ENCODE measurements at regions not wholly inside any gene's neighbourhood (a gene's known extent, or its start where the extent isn't known, plus 50 kb on each side); places are given as distances from the start of the nearest gene placed in this dataset.
"Not testable (repeated sequence)": the region's sequence is repeated elsewhere in the genome, so short reads cannot be mapped to it uniquely, and the experiment has no call there.

DNA sequence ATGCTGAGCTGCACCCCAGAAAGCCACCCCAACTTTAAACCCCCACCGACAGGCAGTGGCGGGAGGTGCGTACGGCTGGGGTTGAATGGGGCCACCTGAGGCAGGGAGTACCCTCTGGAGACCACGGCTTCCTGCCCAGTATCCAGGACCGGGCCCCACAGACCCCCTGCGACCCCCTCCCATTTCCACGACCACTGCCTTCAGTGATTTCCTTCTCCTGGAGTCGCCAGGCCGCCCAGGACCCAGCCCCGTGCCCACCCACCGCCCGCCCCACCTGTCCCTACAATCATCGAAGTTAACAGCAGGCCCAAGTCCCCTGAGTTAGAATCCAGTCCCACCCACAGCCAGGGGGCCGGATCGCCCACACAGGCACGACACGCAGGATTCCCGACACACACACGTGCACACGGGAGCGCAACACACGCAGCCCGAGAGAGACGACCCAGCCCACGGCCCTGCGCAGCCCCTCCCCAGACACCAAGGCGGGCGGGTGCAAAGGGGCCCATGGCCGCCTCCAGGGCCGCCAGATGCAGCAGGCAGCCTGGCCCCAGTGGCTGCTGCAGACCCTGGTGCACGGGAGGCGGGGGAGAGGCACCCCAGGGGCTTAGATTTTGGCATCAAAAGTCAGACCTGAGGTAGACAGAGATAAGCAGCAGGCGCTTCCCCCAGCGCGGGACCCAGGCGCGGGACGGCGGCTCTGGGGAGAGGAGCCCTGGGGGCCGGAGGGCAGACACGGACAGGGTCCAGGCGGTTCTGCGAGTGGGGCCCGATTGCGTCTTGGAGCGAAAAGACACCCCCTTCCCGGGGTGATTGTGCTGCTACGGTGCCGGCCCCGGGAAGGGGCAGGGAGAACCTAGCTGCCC, 104.8 kb downstream of the SPATA31A6 start:
- H3K36me3 ChIP-seq; DNase-seq (ENCODE audit: low spot score); H3K27me3 ChIP-seq (replicated peaks; ENCODE audit: insufficient read depth); H3K4me3 ChIP-seq; H3K27ac ChIP-seq; ATAC-seq (ENCODE audit: insufficient number of reproducible peaks, low FRiP score, low read depth); H3K4me1 ChIP-seq (ENCODE audit: control insufficient read depth in 1 of 2, low read depth in 2 of 2); H3K9me3 ChIP-seq: not testable (repeated sequence)

DNA sequence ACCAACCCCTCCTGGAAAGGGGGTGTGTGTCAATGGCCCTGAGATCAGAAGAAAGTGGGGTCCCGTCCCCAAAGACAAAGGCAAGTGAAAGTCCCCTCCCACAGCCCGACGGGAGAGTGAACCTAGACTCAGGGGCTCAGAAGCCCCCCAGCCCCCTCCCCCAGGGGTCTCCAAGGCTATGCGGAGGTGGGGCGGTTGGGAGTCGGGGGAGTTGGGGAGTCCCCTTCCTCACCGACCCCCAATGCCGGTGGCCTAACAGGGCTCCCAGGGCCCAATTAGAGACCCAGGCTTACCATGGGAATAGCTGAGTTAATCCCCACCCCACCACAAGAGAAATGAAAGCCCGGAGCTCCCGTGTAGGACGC, 105.4 kb downstream of the SPATA31A6 start:
- H3K9me3 ChIP-seq; H3K4me1 ChIP-seq (ENCODE audit: control insufficient read depth in 1 of 2, low read depth in 2 of 2); ATAC-seq (ENCODE audit: insufficient number of reproducible peaks, low FRiP score, low read depth); H3K27me3 ChIP-seq (replicated peaks; ENCODE audit: insufficient read depth); H3K27ac ChIP-seq; DNase-seq (ENCODE audit: low spot score); H3K4me3 ChIP-seq; H3K36me3 ChIP-seq: not testable (repeated sequence)

DNA sequence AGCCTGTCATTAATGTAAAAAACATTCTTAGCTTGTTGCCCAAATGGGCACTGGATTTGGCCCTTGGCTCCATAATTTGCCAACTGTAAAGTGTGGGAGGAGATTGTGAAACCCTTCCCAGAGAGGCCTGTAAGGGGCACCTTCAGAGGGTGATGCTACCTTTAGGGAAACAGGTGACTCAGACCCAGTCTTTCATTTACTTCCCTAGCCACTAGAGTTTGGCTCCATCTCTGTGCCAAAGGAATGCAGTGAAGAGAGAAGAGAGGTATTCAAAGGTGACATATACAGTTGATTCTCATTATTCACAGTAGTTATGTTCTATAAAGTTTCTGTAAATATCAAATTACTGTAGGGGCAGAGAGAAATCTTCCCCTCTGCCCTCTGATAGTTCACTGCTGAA, 116.7 kb downstream of the SPATA31A6 start:
- not testable (repeated sequence) for H3K27ac ChIP-seq; H3K9me3 ChIP-seq; DNase-seq (ENCODE audit: low spot score); ATAC-seq (ENCODE audit: insufficient number of reproducible peaks, low FRiP score, low read depth); H3K27me3 ChIP-seq (replicated peaks; ENCODE audit: insufficient read depth); H3K4me1 ChIP-seq (ENCODE audit: control insufficient read depth in 1 of 2, low read depth in 2 of 2); H3K36me3 ChIP-seq; H3K4me3 ChIP-seq

DNA sequence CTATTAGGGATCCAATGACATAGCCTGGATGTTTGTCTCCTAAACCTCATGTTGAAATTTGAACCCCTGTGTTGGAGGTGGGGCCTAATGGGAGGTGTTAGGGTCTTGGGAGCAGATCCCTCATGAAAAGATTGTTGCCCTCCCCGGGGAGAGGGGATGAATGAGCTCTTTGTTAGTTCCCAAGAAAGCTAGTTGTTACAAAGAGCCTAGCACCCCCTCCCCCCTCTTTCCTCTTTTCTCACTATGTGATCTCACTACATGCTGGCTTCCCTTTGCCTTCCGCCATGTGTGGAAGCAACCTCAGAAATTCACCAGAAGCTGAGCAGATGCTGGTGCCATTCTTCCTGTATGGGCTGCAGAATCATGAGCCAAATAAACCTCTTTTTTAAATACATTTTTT, 123.2 kb downstream of the SPATA31A6 start:
- H3K27ac ChIP-seq; H3K4me3 ChIP-seq; ATAC-seq (ENCODE audit: insufficient number of reproducible peaks, low FRiP score, low read depth); H3K36me3 ChIP-seq; H3K9me3 ChIP-seq; H3K27me3 ChIP-seq (replicated peaks; ENCODE audit: insufficient read depth); DNase-seq (ENCODE audit: low spot score); H3K4me1 ChIP-seq (ENCODE audit: control insufficient read depth in 1 of 2, low read depth in 2 of 2): not testable (repeated sequence)

DNA sequence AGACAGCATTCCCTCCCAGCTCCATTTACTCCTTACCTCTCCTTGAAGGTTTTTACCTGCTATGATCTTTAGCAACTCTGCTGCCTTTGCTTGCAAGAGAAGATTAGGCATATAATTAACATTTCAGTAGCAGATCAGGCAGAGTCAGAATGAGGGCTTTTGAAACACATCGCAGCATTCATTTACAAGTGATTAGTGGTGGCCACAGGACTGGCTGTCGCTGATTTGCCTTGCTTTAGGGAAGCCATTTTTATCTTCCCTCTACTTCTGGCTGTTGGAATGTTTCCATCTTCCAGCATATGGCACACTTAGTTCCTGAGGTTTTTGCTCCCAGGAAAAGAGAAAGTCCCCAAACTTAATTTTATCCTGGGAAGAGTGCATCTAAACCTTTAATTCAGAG, 124.0 kb downstream of the SPATA31A6 start:
- H3K27ac ChIP-seq; DNase-seq (ENCODE audit: low spot score); H3K27me3 ChIP-seq (replicated peaks; ENCODE audit: insufficient read depth); H3K4me1 ChIP-seq (ENCODE audit: control insufficient read depth in 1 of 2, low read depth in 2 of 2); H3K9me3 ChIP-seq; ATAC-seq (ENCODE audit: insufficient number of reproducible peaks, low FRiP score, low read depth); H3K36me3 ChIP-seq; H3K4me3 ChIP-seq: not testable (repeated sequence)

DNA sequence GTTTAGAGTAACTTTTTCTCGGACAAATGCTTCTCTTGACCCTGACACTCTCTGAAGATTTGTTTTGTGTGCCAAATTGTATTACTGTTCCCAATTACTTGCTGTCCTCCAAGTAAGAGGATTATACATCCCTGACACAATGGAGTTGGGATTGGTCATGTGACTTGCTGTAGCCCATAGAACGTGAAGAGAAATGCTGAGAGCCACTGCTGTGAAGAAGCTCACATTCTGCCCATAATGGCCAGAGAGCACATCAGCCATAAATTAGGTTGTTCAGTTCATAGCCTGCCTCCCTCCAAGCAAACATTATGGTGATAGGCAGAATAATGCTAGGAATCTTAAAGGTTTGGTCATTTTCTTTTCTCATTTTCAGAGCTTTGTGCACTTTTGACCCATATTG, 127.5 kb downstream of the SPATA31A6 start:
- not testable (repeated sequence) for H3K9me3 ChIP-seq; H3K4me3 ChIP-seq; H3K36me3 ChIP-seq; DNase-seq (ENCODE audit: low spot score); H3K27ac ChIP-seq; H3K4me1 ChIP-seq (ENCODE audit: control insufficient read depth in 1 of 2, low read depth in 2 of 2); H3K27me3 ChIP-seq (replicated peaks; ENCODE audit: insufficient read depth); ATAC-seq (ENCODE audit: insufficient number of reproducible peaks, low FRiP score, low read depth)

DNA sequence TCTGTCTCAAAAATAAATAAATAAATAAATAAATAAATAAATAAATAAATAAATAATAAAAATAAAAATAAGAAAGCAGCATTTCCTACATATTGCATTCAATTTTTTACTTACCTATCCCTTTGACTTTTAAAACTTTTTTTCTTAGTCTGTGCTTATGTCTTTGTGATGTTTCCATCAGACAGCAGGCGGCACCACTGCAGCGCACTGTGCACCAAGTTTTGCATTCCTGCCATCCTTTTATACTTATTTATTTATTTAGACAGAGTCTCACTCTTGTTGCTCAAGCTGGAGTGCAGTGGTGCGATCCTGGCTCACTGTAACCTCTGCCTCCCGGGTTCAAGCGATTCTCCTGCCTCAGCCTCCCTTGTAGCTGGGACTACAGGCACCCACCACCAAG, 132.6 kb downstream of the SPATA31A6 start:
- ATAC-seq (ENCODE audit: insufficient number of reproducible peaks, low FRiP score, low read depth); H3K27me3 ChIP-seq (replicated peaks; ENCODE audit: insufficient read depth); DNase-seq (ENCODE audit: low spot score); H3K4me1 ChIP-seq (ENCODE audit: control insufficient read depth in 1 of 2, low read depth in 2 of 2); H3K36me3 ChIP-seq; H3K4me3 ChIP-seq; H3K9me3 ChIP-seq; H3K27ac ChIP-seq: not testable (repeated sequence)

DNA sequence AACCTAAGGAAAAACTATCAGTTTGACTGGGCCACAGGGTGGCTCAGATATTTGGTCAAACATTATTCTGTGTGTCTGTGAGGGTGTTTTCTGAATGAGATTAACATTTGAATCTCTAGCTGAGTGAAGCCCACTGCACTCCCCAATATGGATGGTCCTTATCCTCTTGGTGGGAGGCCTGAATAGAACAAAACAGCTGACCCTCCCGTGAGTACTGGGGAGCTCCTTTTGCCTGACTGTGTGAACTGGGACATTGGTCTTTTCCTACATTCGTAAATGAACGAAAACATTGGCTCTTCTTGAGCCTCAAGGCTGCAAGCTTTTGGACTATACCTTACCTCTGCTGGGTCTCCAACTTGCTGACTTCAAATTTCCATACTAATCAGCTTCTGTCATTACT, 134.2 kb downstream of the SPATA31A6 start:
- H3K4me3 ChIP-seq; H3K27me3 ChIP-seq (replicated peaks; ENCODE audit: insufficient read depth); H3K4me1 ChIP-seq (ENCODE audit: control insufficient read depth in 1 of 2, low read depth in 2 of 2); H3K27ac ChIP-seq; H3K36me3 ChIP-seq; H3K9me3 ChIP-seq; ATAC-seq (ENCODE audit: insufficient number of reproducible peaks, low FRiP score, low read depth); DNase-seq (ENCODE audit: low spot score): not testable (repeated sequence)

DNA sequence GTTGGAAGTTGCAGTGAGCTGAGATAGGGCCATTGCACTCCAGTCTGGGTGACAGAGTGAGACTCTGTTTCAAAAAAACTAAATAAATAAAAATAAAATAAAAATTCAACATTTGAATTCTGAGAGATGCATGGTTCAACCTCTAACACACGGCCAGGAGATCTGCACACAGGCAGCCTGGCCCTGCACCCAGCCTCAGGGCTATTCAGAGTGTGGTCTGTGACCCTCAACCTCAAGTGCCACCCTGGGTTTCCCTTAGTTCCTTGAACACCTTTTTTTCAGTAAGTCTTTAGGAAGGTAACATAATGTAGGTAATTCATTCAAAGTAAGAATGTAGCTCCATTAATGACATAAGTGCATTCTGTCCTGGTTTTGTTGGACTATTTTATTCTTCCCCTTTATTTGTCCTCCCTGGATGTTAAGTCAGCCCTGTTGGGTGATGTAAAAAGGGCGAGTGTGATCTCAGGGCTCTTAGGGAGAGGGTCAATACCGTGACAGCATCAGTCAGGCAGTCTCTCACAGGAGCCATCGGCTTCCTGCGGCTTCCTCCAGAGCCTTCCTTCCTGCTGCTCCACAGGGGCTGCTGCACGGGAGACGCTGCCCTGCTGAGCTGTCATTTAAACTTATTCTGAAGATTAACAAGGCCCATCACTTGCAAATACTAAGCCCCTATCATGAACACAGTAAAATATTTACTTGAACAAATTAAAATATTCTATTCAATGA, 139.8 kb downstream of the SPATA31A6 start:
- not testable (repeated sequence) for DNase-seq (ENCODE audit: low spot score); H3K27ac ChIP-seq; H3K9me3 ChIP-seq; H3K4me3 ChIP-seq; H3K27me3 ChIP-seq (replicated peaks; ENCODE audit: insufficient read depth); H3K36me3 ChIP-seq; H3K4me1 ChIP-seq (ENCODE audit: control insufficient read depth in 1 of 2, low read depth in 2 of 2); ATAC-seq (ENCODE audit: insufficient number of reproducible peaks, low FRiP score, low read depth)

DNA sequence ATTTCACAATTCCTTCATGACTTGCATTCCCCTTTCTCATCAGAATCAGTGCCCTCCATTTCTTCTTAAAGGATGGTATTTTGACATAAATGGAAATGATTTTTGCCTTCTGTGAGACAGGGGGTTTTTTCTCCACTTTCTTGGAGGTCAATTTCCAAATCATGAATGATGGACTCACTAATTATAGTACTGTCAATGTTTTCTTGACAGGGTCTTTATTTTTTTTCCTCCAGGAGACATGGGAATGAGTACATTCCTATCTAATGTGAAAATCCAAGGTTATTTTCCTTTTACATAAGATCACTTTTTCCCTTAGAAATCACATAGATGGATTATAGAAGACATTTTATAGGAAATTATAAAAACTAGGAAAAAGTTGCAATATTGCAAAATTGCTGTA, 141.7 kb downstream of the SPATA31A6 start:
- H3K4me3 ChIP-seq; H3K36me3 ChIP-seq; H3K27ac ChIP-seq; H3K4me1 ChIP-seq (ENCODE audit: control insufficient read depth in 1 of 2, low read depth in 2 of 2); DNase-seq (ENCODE audit: low spot score); ATAC-seq (ENCODE audit: insufficient number of reproducible peaks, low FRiP score, low read depth); H3K27me3 ChIP-seq (replicated peaks; ENCODE audit: insufficient read depth); H3K9me3 ChIP-seq: not testable (repeated sequence)

DNA sequence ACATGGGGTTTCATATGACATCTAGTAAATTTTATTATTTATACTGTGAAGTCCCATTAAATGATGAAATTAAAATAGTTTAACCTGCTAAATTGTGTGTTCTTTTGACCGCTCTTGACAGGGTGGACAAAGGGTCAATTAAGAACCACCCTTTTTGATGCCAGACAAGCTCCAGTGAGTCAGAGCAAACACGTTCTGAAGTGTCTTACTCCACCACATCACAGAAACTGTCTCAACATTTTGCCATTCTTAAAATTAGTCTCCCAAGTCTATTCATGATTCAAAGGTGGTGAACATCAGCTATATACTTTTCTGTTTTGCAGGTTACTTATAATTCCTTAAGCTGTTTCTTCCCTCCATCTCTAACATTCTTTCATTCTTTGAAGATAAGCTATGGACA, 142.1 kb downstream of the SPATA31A6 start:
- not testable (repeated sequence) for H3K9me3 ChIP-seq; H3K27me3 ChIP-seq (replicated peaks; ENCODE audit: insufficient read depth); H3K4me1 ChIP-seq (ENCODE audit: control insufficient read depth in 1 of 2, low read depth in 2 of 2); ATAC-seq (ENCODE audit: insufficient number of reproducible peaks, low FRiP score, low read depth); DNase-seq (ENCODE audit: low spot score); H3K36me3 ChIP-seq; H3K4me3 ChIP-seq; H3K27ac ChIP-seq

DNA sequence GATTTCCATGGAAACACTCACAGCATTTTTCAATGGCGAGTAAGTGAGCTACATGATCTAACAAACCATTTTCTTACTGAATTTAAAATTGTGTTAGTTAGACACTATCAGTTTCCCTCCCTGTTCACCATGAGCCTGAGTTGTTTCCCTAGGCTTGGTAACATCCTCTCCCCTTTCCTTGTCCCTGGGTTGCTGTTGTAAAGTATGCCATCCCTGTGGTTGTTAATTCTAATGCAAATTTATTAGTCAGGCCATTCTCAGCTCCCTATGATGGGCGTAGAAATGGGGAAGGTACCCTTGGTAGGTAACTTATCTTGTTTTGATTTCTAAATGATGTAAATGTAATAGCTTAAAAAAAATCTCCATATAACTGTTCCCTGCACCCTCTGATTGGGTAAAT, 143.0 kb downstream of the SPATA31A6 start:
- H3K9me3 ChIP-seq; ATAC-seq (ENCODE audit: insufficient number of reproducible peaks, low FRiP score, low read depth); H3K36me3 ChIP-seq; H3K27me3 ChIP-seq (replicated peaks; ENCODE audit: insufficient read depth); DNase-seq (ENCODE audit: low spot score); H3K4me1 ChIP-seq (ENCODE audit: control insufficient read depth in 1 of 2, low read depth in 2 of 2); H3K27ac ChIP-seq; H3K4me3 ChIP-seq: not testable (repeated sequence)
